HG03064 (cell line): ENCODE measurements at regions not wholly inside any gene's neighbourhood (a gene's known extent, or its start where the extent isn't known, plus 50 kb on each side); places are given as distances from the start of the nearest gene placed in this dataset.
"Not testable (repeated sequence)": the region's sequence is repeated elsewhere in the genome, so short reads cannot be mapped to it uniquely, and the experiment has no call there.

Experiments used
- ATAC-seq: cut with Tn5 transposase; IDR thresholded peaks from one replicate; pipeline ENCODE4 v1.9.1; 2021; ENCODE audit warnings: low read depth; ENCODE audit not compliant: unreplicated experiment

- ATAC-seq, result no peak
These were observed 194.6 kb upstream of the EYA4 start for GRCh38 chr6:133046576-133046975.

- no peak for ATAC-seq
These were observed 194.0 kb upstream of the EYA4 start for GRCh38 chr6:133047065-133047665.

GRCh38 chr6:133047706-133048105 lies 193.5 kb upstream of the EYA4 start:
- ATAC-seq, result no peak

GRCh38 chr6:133051240-133051639 lies 189.9 kb upstream of the EYA4 start:
- ATAC-seq, result no peak

GRCh38 chr6:133052465-133052864 lies 188.7 kb upstream of the EYA4 start:
- ATAC-seq, result no peak

DNA sequence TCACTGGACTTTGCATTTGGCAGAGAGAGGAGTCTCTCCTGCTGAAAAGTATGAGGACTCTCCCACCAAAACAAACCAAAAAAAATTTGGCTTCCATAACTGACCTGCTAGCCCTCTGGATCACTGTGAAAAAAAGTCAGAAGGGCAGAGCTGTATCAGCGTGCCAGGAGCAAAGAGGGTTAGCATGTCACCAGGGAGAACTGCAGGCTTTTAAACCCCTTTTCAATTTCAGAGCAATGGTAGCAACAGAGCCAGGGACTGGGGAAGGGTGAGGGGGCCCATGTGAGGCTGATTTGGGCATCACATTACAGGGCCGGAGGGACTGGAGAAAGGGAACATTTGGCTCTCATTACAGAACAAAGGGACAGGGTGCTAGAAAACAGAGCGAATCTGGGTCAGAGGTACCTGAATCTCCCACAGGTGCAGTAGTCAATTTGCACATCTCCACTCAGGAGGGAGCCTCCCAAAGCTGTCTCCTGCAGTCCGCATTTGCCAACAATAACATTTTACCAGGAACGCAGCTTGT lies 185.7 kb upstream of the EYA4 start:
- ATAC-seq, result no peak

DNA sequence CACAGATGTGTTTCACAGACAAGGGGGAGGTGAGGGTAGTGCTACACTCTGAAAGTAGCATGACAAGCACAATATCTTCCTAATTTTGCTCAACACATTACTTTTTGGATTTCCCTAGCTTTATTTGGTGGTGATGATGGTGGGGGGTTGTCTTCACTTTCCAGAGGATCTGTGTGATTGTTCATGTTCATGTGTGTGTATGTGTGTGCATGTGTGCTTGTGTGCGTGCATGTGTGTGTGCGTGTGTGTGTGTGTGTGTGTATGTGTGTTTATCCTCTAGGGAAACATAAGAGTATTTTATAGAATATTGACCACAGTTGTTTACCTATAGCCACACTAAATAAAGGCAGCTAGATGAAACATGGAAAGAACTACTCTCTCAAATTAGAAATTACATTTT lies 183.8 kb upstream of the EYA4 start:
- no peak for ATAC-seq

- no peak for ATAC-seq
These were observed 179.1 kb upstream of the EYA4 start for GRCh38 chr6:133062077-133062476.

DNA sequence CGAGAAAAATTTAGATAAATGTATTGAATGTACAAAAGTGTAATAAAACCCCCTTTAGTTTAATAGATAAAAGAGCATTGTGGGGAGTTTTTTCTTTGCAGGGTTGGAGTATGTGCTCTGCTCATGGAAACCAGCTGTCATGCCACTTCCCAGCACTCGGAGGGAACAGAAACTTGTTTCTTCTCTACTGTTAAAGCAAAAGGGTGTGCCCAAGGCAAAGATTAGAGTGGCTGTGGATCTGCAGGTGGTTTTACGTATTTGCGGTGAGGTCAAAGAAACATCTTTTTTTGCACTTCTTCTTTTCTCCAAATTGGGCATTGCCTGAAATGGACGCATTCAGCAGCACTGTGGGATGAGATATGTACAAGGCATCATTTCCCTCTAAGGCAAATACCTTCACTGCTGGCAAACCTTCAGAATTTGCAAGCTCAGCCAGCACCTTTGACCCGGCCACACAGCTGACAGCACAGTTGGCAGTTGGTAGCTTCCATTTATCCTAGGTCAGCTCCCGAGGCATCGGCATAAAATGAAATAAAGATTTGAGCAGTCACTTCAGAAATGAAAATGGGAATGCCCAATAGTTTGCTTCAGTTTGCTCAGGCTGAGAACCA lies 178.4 kb upstream of the EYA4 start:
- no peak for ATAC-seq

GRCh38 chr6:133067960-133068359 lies 173.2 kb upstream of the EYA4 start:
- no peak for ATAC-seq

- ATAC-seq, result no peak
These were observed 170.6 kb upstream of the EYA4 start for GRCh38 chr6:133070410-133071043.

GRCh38 chr6:133079901-133080300 lies 161.3 kb upstream of the EYA4 start:
- no peak for ATAC-seq

- no peak for ATAC-seq
These were observed 157.7 kb upstream of the EYA4 start for GRCh38 chr6:133083248-133083967.

GRCh38 chr6:133085471-133085870 lies 155.7 kb upstream of the EYA4 start:
- ATAC-seq, result no peak

DNA sequence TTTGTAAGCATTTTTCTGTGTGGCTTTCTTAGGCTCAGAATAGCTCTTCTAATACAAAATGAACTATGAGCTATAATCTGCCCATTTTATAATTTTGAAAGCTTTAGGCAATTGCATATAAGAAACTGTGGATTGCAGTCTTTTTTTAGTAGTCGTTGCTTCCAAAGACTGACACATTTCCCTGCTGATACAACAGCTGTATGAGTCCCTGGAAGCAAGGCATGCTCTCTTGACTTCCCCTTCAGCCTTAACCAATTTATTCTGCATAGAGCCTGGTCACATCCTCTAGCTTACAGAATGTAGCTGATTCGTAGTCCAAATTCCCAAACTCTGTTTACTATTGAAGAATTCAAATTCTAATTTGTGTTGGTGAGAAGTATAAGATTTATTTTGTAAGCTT lies 155.3 kb upstream of the EYA4 start:
- ATAC-seq, result no peak

DNA sequence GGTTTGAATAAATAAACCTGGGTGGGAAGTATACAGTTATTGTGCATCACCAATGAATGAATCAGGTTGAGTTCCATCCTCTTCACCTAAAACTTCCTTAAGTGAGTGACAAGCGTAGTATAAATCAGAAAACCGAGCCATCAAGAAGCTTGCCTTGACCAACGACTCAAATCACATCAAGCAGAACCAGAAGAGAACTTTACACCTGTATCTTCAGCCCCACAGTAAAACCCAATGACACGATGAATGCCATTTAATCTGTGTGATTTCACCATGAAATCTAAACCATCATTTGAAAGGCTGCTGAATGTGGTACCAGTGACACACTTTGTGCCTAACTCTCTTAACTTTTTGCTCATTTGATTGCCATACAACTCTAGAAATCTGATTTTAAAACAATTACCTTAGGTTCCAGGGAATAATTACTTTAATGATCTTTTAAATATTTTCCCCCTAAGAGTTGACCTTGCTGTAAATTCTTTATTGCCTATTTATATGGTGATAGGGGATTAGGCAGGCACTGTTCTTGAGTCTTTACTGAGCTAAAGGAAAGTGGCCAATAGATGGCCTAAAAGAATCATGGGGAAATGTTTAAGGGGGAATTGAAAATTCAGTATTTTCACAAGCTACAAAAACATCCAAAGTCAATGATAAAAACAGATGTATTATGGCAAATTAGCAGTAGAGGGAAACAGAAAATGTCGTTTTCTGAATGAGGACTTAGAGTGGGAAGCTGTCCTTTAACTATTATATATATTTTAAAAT lies 152.0 kb upstream of the EYA4 start:
- ATAC-seq, result no peak

DNA sequence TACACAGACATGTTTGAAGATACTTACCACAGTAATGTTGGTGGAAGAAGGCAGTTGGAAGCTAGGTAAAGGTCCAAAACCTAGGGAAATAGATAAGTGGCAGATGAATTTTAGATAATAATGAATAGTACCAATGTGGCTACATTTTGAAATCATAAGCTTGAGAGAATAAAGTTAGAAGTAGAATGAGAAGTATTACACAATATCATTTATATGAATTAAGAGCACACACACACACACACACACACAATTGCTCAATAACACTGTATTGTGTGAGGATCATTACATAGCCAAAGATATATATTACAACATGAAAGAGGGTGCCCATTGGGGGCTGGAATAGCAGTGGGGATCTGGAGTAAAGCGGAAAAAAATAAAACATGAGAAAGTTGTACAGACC lies 149.0 kb upstream of the EYA4 start:
- ATAC-seq, result no peak

DNA sequence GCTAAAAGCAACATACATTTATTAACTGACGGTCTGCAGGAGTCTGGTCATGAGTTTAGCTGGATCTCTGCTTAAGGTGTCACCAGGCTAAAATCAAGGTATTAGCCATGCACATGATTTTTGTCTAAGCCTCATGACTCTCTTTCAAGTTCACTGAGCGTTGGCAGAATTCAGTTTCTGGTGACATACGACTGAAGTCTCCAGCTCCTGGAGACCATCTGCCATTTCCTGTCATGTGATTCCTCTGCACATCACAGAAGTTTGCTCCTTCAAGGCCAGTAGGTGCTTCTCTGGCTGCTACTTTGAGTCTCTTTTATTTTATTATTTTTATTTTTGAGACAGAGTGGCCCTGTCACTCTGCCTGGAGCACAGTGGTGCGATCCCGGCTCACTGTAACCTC lies 148.4 kb upstream of the EYA4 start:
- no peak for ATAC-seq

DNA sequence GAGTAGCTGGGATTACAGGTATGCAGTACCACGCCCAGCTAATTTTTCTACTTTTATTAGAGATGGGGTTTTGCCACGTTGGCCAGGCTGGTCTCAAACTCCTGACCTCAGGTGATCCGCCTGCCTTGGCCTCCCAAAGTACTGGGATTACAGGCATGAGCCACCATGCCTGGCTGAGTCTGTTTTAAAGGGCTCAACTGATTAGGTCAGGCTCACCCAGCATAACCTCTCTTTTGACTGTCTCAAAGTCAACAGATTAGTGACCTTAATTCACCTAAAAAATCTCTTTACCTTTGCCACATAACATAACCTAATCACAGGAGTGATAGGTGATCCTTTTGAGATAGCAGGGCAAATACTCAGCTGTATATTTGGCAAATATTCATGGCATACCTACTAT lies 147.9 kb upstream of the EYA4 start:
- not testable (repeated sequence) for ATAC-seq

DNA sequence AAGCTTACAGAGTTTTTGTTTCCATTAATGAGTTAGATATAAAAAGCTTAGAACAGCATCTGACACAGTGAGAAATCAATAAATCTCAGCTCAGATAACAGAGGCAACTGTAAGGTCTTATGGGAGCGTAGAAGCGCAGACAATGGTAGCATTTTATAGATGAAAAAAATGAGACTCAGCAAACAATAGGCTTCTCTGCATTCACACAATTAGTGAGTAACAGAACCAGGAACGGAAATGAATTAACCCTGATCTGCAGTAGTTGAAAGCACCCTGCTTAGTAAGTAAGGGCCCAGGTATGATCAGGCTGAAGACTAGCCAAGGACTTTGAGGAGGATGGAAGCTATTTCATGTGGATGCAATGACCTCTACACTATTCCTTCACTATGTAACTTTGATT lies 147.2 kb upstream of the EYA4 start:
- no peak for ATAC-seq

GRCh38 chr6:133097208-133097607 lies 143.9 kb upstream of the EYA4 start:
- ATAC-seq, result no peak
